ENCODE measurements at regions not wholly inside any gene's neighbourhood (a gene's known extent, or its start where the extent isn't known, plus 50 kb on each side); places are given as distances from the start of the nearest gene placed in this dataset.

DNA sequence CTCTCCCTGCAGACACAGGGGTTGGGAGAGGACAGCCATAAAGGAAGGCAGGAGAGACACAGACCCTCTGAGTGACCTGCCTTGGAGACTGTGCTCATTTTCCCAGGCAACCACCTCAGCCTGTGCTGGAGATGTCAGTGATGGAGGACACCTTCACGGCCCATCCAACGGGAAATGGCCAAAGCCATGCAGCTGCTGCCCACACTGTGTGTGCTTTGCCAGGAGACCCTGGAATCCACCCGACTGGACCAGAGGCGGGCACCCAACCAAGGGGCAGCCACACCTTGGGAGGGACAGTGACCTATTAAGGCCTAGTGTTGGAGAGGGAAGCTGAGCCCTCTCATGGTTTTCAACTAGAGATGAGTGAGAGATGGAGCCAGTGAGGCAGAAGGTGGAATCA lies 192.5 kb downstream of the SMAD2 start:
- TF ChIP-seq RFX5 (IDR thresholded peaks at IDR 0.05; ENCODE audit: low read depth, low read length), result no peak
- TF ChIP-seq GTF2F1 (IDR thresholded peaks at IDR 0.05; ENCODE audit: low read length), result no peak
- no peak for TF ChIP-seq KDM5B (CRISPR knock-in tag; IDR thresholded peaks at IDR 0.05; ENCODE audit: borderline replicate concordance)
- TF ChIP-seq, protein P1, sequence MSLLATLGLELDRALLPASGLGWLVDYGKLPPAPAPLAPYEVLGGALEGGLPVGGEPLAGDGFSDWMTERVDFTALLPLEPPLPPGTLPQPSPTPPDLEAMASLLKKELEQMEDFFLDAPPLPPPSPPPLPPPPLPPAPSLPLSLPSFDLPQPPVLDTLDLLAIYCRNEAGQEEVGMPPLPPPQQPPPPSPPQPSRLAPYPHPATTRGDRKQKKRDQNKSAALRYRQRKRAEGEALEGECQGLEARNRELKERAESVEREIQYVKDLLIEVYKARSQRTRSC (CRISPR knock-in tag; IDR thresholded peaks at IDR 0.05; ENCODE audit: low read depth), result no peak
- TF ChIP-seq PCBP1 (IDR thresholded peaks at IDR 0.05; ENCODE audit: borderline replicate concordance, low read depth, low read length), result no peak
- no peak for TF ChIP-seq ZNF768 (CRISPR knock-in tag; IDR thresholded peaks at IDR 0.05)
- no peak for TF ChIP-seq POLR2AphosphoS2 (IDR thresholded peaks at IDR 0.05; ENCODE audit: low read depth, low read length)
- no peak for TF ChIP-seq SRF (IDR thresholded peaks at IDR 0.05; ENCODE audit: low read depth, low read length)
- TF ChIP-seq ZNF670 (CRISPR knock-in tag; IDR thresholded peaks at IDR 0.05; ENCODE audit: borderline replicate concordance), result no peak
- TF ChIP-seq, protein P2, sequence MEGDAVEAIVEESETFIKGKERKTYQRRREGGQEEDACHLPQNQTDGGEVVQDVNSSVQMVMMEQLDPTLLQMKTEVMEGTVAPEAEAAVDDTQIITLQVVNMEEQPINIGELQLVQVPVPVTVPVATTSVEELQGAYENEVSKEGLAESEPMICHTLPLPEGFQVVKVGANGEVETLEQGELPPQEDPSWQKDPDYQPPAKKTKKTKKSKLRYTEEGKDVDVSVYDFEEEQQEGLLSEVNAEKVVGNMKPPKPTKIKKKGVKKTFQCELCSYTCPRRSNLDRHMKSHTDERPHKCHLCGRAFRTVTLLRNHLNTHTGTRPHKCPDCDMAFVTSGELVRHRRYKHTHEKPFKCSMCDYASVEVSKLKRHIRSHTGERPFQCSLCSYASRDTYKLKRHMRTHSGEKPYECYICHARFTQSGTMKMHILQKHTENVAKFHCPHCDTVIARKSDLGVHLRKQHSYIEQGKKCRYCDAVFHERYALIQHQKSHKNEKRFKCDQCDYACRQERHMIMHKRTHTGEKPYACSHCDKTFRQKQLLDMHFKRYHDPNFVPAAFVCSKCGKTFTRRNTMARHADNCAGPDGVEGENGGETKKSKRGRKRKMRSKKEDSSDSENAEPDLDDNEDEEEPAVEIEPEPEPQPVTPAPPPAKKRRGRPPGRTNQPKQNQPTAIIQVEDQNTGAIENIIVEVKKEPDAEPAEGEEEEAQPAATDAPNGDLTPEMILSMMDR (CRISPR knock-in tag; IDR thresholded peaks at IDR 0.05), result no peak
- no peak for TF ChIP-seq NFIC (IDR thresholded peaks at IDR 0.05; ENCODE audit: low read length)
- TF ChIP-seq, protein P3, sequence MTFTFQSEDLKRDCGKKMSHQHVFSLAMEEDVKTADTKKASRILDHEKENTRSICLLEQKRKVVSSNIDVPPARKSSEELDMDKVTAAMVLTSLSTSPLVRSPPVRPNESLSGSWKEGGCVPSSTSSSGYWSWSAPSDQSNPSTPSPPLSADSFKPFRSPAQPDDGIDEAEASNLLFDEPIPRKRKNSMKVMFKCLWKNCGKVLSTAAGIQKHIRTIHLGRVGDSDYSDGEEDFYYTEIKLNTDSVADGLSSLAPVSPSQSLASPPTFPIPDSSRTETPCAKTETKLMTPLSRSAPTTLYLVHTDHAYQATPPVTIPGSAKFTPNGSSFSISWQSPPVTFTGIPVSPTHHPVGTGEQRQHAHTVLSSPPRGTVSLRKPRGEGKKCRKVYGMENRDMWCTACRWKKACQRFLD (CRISPR knock-in tag; IDR thresholded peaks at IDR 0.05; ENCODE audit: borderline replicate concordance), result no peak
